ENCODE measurements at regions not wholly inside any gene's neighbourhood (a gene's known extent, or its start where the extent isn't known, plus 50 kb on each side); places are given as distances from the start of the nearest gene placed in this dataset.

DNA sequence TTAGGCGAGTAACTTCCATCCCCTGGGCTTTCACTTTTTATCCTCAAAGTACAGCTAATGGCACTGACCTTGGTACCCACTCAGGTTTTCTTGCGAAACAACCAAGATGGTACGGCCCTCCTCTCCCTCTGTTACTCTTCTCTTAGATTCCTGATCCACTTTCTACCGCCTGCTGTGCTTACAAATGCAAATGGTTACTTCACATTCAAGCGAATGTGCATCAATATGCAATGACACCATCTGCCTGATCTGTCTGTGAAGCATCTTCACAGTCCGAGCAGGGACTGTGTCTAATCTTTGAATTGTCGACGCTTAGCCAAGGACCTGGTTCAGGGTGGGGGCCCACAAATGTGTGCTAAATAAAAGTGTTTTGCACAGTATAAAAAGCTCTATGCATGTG, 112.2 kb downstream of the TRIB2 start:
- ChIA-PET SMC1A (ENCODE audit: uncharacterized antibody, unreplicated experiment) (no interaction called here), POLR2A (no interaction called here), RAD21 (ENCODE audit: unreplicated experiment) (no interaction called here), CTCF (no interaction called here)
- Histone ChIP-seq H3K9ac (ENCODE audit: control insufficient read depth, insufficient read depth, low read length) (no peak overlapping the region), H3K36me3 (ENCODE audit: control insufficient read depth in 2 of 2, insufficient read depth in 2 of 2, low read length in 1 of 2) (no peaks in the 10 kb centered on the region), H4K20me1 (ENCODE audit: control insufficient read depth, insufficient read depth) (no peaks in the 10 kb centered on the region), H3K27me3 (replicated peaks in 1 of 2; ENCODE audit: control insufficient read depth in 2 of 2, insufficient read depth in 2 of 2, low read length in 1 of 2) (no peaks in the 10 kb centered on the region), H3K9me3 (replicated peaks; ENCODE audit: control insufficient read depth, insufficient read depth, low read length) (no peaks in the 10 kb centered on the region), H3K4me2 (ENCODE audit: control insufficient read depth, insufficient read depth) (no peak overlapping the region), H3K79me2 (ENCODE audit: control insufficient read depth, insufficient read depth, low read length) (no peaks in the 10 kb centered on the region), H3K4me1 (ENCODE audit: control insufficient read depth, insufficient read depth, low read length) (no peaks in the 10 kb centered on the region), H3K27ac (ENCODE audit: control insufficient read depth, insufficient read depth) (no peak overlapping the region), H3K4me3 (no peak overlapping the region), H2AFZ (ENCODE audit: control insufficient read depth, low read depth, low read length) (no peak overlapping the region)
- in situ Hi-C loops (cut with MboI) (no loop called here), intact Hi-C loops (cut with micrococcal nuclease; ENCODE audit: unreplicated experiment) (no loop called here)
- no peak for ATAC-seq
- 55% methylated on average over 8 of the region's 8 CpGs for WGBS (ENCODE audit: insufficient coverage, insufficient replicate concordance, low lambda C conversion rate, missing lambda C conversion rate)
- BruUV-seq (replicated peaks) = no TSS peak
- no peak for DNase-seq (ENCODE audit: low read depth, low spot score)
- no peak for FAIRE-seq
- TF ChIP-seq, protein P1, sequence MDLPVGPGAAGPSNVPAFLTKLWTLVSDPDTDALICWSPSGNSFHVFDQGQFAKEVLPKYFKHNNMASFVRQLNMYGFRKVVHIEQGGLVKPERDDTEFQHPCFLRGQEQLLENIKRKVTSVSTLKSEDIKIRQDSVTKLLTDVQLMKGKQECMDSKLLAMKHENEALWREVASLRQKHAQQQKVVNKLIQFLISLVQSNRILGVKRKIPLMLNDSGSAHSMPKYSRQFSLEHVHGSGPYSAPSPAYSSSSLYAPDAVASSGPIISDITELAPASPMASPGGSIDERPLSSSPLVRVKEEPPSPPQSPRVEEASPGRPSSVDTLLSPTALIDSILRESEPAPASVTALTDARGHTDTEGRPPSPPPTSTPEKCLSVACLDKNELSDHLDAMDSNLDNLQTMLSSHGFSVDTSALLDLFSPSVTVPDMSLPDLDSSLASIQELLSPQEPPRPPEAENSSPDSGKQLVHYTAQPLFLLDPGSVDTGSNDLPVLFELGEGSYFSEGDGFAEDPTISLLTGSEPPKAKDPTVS (IDR thresholded peaks at IDR 0.05; ENCODE audit: low read depth, low read length) = no peak
- TF ChIP-seq, protein P2, sequence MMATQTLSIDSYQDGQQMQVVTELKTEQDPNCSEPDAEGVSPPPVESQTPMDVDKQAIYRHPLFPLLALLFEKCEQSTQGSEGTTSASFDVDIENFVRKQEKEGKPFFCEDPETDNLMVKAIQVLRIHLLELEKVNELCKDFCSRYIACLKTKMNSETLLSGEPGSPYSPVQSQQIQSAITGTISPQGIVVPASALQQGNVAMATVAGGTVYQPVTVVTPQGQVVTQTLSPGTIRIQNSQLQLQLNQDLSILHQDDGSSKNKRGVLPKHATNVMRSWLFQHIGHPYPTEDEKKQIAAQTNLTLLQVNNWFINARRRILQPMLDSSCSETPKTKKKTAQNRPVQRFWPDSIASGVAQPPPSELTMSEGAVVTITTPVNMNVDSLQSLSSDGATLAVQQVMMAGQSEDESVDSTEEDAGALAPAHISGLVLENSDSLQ (IDR thresholded peaks at IDR 0.05) = no peak
- TF ChIP-seq BHLHE40 (IDR thresholded peaks at IDR 0.05; ENCODE audit: borderline replicate concordance in 1 of 2, low read depth in 2 of 2, low read length in 1 of 2) = no peak
- TF ChIP-seq IRF3 (IDR thresholded peaks at IDR 0.05) = no peak
- no peak for TF ChIP-seq MXI1 (IDR thresholded peaks at IDR 0.05; ENCODE audit: low read depth, low read length)
